Breast epithelium (tissue), 4 donors: ENCODE measurements at regions not wholly inside any gene's neighbourhood (a gene's known extent, or its start where the extent isn't known, plus 50 kb on each side); places are given as distances from the start of the nearest gene placed in this dataset.

ENCODE experiments used
- DNase-seq, 2 donors: peaks; one replicate each; pipeline ENCODE4 v3.0.0-alpha.2; 2019; ENCODE audit warnings: low spot score in 2 of 2
- H3K27ac ChIP-seq, 2 donors: fragments of 200-600 bp; sonication (generic) in 1 of 2; one replicate each; pipeline ENCODE4 v1.5.1; 2016 to 2019; ENCODE audit warnings: mild to moderate bottlenecking in 1 of 2
- H3K27me3 ChIP-seq, 2 donors: fragments of 200-600 bp; sonication (generic) in 1 of 2; one replicate each; pipeline versions ENCODE4 v1.5.1 to v1.6.0; 2017 to 2019; ENCODE audit warnings: control low read depth in 1 of 2, mild to moderate bottlenecking in 1 of 2
- H3K36me3 ChIP-seq: fragments of 200-600 bp; one replicate; pipeline ENCODE4 v1.5.1; 2019
- H3K4me1 ChIP-seq, 2 donors: fragments of 200-600 bp; sonication (generic); one replicate each; pipeline ENCODE4 v1.5.1; 2016 to 2019; ENCODE audit warnings: control low read depth in 1 of 2
- H3K4me3 ChIP-seq, 3 donors: fragments of 200-600 bp; sonication (generic); 1 replicate in 2 of 3; 2 replicates in 1 of 3; pipeline ENCODE4 v1.5.1; 2016 to 2019; ENCODE audit warnings: mild to moderate bottlenecking in 3 of 3, moderate library complexity in 2 of 3
- H3K9me3 ChIP-seq, 2 donors: fragments of 200-600 bp; sonication (generic) in 1 of 2; one replicate each; pipeline ENCODE4 v1.5.1; 2016 to 2019; ENCODE audit warnings: control low read depth in 1 of 2
- CTCF ChIP-seq, 3 donors: fragments of 450-650 bp; IDR thresholded peaks; one replicate each; pipeline ENCODE4 v1.5.1; 2016 to 2017; ENCODE audit warnings: antibody characterized with exemption in 3 of 3, mild to moderate bottlenecking in 3 of 3, moderate library complexity in 3 of 3
- POLR2A ChIP-seq: fragments of 450-650 bp; IDR thresholded peaks from one replicate; pipeline ENCODE4 v1.6.1; 2016; ENCODE audit warnings: antibody characterized with exemption, mild to moderate bottlenecking, moderate library complexity
- POLR2AphosphoS5 ChIP-seq, 3 donors: sonication (generic); formaldehyde crosslinking; IDR thresholded peaks; one replicate each; pipeline ENCODE4 v1.6.1; 2017; ENCODE audit warnings: antibody characterized with exemption in 3 of 3
- intact Hi-C: fragments of 100-400 bp; cut with DNase I; formaldehyde crosslinking; loops from one replicate; pipeline ENCODE4 v1.15.1; 2023; ENCODE audit warnings: low total_unique reads

DNA sequence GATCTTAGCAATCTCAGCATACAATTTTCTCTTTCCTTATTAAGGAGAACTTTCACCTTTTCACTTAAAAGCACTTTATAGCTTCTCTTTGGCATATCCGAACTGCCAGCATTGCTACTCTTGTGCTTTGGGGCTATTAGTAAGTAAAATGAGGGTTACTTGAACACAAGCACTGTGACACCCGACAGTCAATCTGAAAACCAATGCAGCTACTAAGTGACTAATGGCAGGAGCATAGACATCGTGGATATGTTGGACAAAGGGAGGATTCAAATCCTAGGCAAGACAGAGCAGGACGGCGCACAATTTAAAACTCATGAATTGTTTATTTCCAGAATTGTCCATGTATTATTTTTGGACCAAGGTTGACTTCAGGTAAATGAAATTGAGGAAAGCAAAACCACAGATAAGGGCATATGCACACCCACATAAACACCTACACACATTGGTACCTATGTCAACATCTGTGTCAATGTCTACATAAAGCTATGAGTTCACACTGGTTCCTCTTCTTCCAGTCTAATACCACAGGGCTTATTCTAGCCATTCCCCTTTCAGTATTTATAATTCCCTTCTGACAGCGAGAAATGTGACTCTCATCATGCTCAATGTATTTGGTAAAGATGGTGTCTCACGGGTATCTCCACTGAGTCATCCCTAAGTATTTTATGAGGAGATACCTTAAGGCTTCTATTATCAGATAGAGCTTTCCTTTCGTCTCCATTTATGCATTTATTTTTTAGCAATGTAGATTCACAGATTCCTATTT is 75.3 kb upstream of the RALGPS2 start:
- no peak for TF ChIP-seq POLR2AphosphoS5 (IDR thresholded peaks at IDR 0.05)
- TF ChIP-seq POLR2A = no peak
- no peak for TF ChIP-seq CTCF (IDR thresholded peaks at IDR 0.05)
- intact Hi-C loops = no loop called here

GRCh38 chr1:178650934-178651511 is 74.0 kb upstream of the RALGPS2 start:
- no peaks in the 10 kb centered on the region for H3K27me3 ChIP-seq
- DNase-seq = no peak
- H3K27ac ChIP-seq = no peak overlapping the region
- intact Hi-C loops = no loop called here
- H3K4me3 ChIP-seq = no peak overlapping the region
- TF ChIP-seq CTCF (IDR thresholded peaks at IDR 0.05) (no peak), POLR2AphosphoS5 (IDR thresholded peaks at IDR 0.05) (no peak), POLR2A (no peak)
- no peaks in the 10 kb centered on the region for H3K4me1 ChIP-seq
- no peaks in the 10 kb centered on the region for H3K9me3 ChIP-seq
- H3K36me3 ChIP-seq = no peaks in the 10 kb centered on the region

More for the DNA sequence above, 75.3 kb upstream of the RALGPS2 start:
- Histone ChIP-seq H3K27ac (no peak overlapping the region), H3K4me1 (no peaks in the 10 kb centered on the region), H3K36me3 (no peaks in the 10 kb centered on the region), H3K4me3 (no peak overlapping the region), H3K9me3 (no peaks in the 10 kb centered on the region), H3K27me3 (no peaks in the 10 kb centered on the region)
- DNase-seq = no peak

GRCh38 chr1:178651742-178652141 is 73.3 kb upstream of the RALGPS2 start:
- TF ChIP-seq POLR2AphosphoS5 (IDR thresholded peaks at IDR 0.05) (no peak), CTCF (IDR thresholded peaks at IDR 0.05) (no peak), POLR2A (no peak)
- no peaks in the 10 kb centered on the region for H3K36me3 ChIP-seq
- no peak for DNase-seq
- no peaks in the 10 kb centered on the region for H3K4me1 ChIP-seq
- H3K27ac ChIP-seq = no peak overlapping the region
- H3K27me3 ChIP-seq = no peaks in the 10 kb centered on the region
- intact Hi-C loops = no loop called here
- no peak overlapping the region for H3K4me3 ChIP-seq
- no peaks in the 10 kb centered on the region for H3K9me3 ChIP-seq

GRCh38 chr1:178652506-178653490 is 72.2 kb upstream of the RALGPS2 start:
- Histone ChIP-seq H3K9me3 (no peaks in the 10 kb centered on the region), H3K36me3 (no peaks in the 10 kb centered on the region), H3K27me3 (no peaks in the 10 kb centered on the region), H3K27ac (no peak overlapping the region), H3K4me1 (no peaks in the 10 kb centered on the region), H3K4me3 (no peak overlapping the region)
- intact Hi-C loops = no loop called here
- TF ChIP-seq CTCF (IDR thresholded peaks at IDR 0.05) = no peak
- no peak for TF ChIP-seq POLR2AphosphoS5 (IDR thresholded peaks at IDR 0.05)
- no peak for TF ChIP-seq POLR2A
- DNase-seq = no peak
